HEK293 (cell line): ENCODE measurements at regions not wholly inside any gene's neighbourhood (a gene's known extent, or its start where the extent isn't known, plus 50 kb on each side); places are given as distances from the start of the nearest gene placed in this dataset.

ENCODE experiments used
- CTCF ChIA-PET: fragments of 350-600 bp; formaldehyde crosslinking; extraction: SDS; loops from one replicate; lab custom pipeline; 2021; ENCODE audit warnings: antibody characterized with exemption; lab: Yijun Ruan, JAX
- POLR2A ChIA-PET: fragments of 300-600 bp; formaldehyde crosslinking; extraction: SDS; loops from one replicate; lab custom pipeline; 2020; ENCODE audit warnings: antibody characterized with exemption, inconsistent platforms; lab: Yijun Ruan, JAX
- H3K27ac ChIP-seq: fragments of 200-500 bp; sonication (Bioruptor generic); 2 replicates; pipeline ENCODE4 v1.5.1; 2014; ENCODE audit warnings: low read depth, low read length, control low read depth, inconsistent platforms; ENCODE audit errors: extremely low read depth
- H3K36me3 ChIP-seq, 2 experiments: fragments of 200-500 bp in 1 of 2; sonication (Bioruptor generic) in 1 of 2; 1 replicate in 1 of 2; 2 replicates in 1 of 2; pipeline ENCODE4 v1.5.1; 2014 to 2017; ENCODE audit warnings: inconsistent platforms in 2 of 2, low read length in 2 of 2; ENCODE audit not compliant: control insufficient read depth in 2 of 2, insufficient read depth in 1 of 2
- H3K4me1 ChIP-seq: fragments of 200-500 bp; sonication (Bioruptor generic); 2 replicates; pipeline ENCODE4 v1.5.1; 2014; ENCODE audit warnings: mild to moderate bottlenecking, low read length, inconsistent platforms; ENCODE audit not compliant: control insufficient read depth, insufficient read depth
- H3K4me3 ChIP-seq: 2 replicates; pipeline ENCODE4 v1.5.1; 2011; ENCODE audit warnings: low read depth, mild to moderate bottlenecking, control low read depth, low read length, moderate library complexity
- H3K9me3 ChIP-seq: fragments of 200-500 bp; sonication (Bioruptor generic); 2 replicates; pipeline ENCODE4 v1.5.1; 2014; ENCODE audit warnings: low read depth, low read length, inconsistent platforms; ENCODE audit not compliant: control insufficient read depth, insufficient read depth
- BCL11B ChIP-seq: fragments of 450-650 bp; formaldehyde crosslinking; IDR thresholded peaks from 2 replicates; pipeline ENCODE4 v1.5.1; 2016; ENCODE audit warnings: low read depth, missing biosample characterization, missing genetic modification characterization
- OSR2 ChIP-seq: fragments of 450-650 bp; formaldehyde crosslinking; IDR thresholded peaks from 2 replicates; pipeline ENCODE4 v1.5.1; 2016; ENCODE audit warnings: missing biosample characterization, missing genetic modification characterization
- OVOL3 ChIP-seq: fragments of 450-650 bp; formaldehyde crosslinking; IDR thresholded peaks from 2 replicates; pipeline ENCODE4 v1.5.1; 2016; ENCODE audit warnings: missing biosample characterization, missing genetic modification characterization
- PRDM6 ChIP-seq: fragments of 450-650 bp; formaldehyde crosslinking; IDR thresholded peaks from 2 replicates; pipeline ENCODE4 v1.5.1; 2017; ENCODE audit warnings: missing biosample characterization, missing genetic modification characterization
- SP3 ChIP-seq: fragments of 450-650 bp; formaldehyde crosslinking; IDR thresholded peaks from 2 replicates; pipeline ENCODE4 v1.5.1; 2016; ENCODE audit warnings: missing biosample characterization, missing genetic modification characterization
- TCF7L2 ChIP-seq: IDR thresholded peaks from 2 replicates; pipeline ENCODE4 v1.6.1; 2011; ENCODE audit warnings: low read depth, mild to moderate bottlenecking, inconsistent platforms, low read length, moderate library complexity, borderline replicate concordance
- TRIM28 ChIP-seq: IDR thresholded peaks from 2 replicates; pipeline ENCODE4 v1.6.1; 2011; ENCODE audit warnings: low read length, control low read depth, borderline replicate concordance
- YY2 ChIP-seq: fragments of 450-650 bp; formaldehyde crosslinking; IDR thresholded peaks from 2 replicates; pipeline ENCODE4 v1.5.1; 2016; ENCODE audit warnings: missing biosample characterization, missing genetic modification characterization
- ZBTB8A ChIP-seq: fragments of 450-650 bp; formaldehyde crosslinking; IDR thresholded peaks from 2 replicates; pipeline ENCODE4 v1.5.1; 2016; ENCODE audit warnings: missing biosample characterization, missing genetic modification characterization
- ZIC2 ChIP-seq: fragments of 450-650 bp; formaldehyde crosslinking; IDR thresholded peaks from 2 replicates; pipeline ENCODE4 v1.5.1; 2016; ENCODE audit warnings: missing biosample characterization, missing genetic modification characterization
- ZNF133 ChIP-seq: fragments of 450-650 bp; formaldehyde crosslinking; IDR thresholded peaks from 2 replicates; pipeline ENCODE4 v1.5.1; 2016; ENCODE audit warnings: missing biosample characterization, missing genetic modification characterization
- ZNF138 ChIP-seq: fragments of 450-650 bp; formaldehyde crosslinking; IDR thresholded peaks from 2 replicates; pipeline ENCODE4 v1.5.1; 2016; ENCODE audit warnings: missing biosample characterization, missing genetic modification characterization, borderline replicate concordance
- ZNF148 ChIP-seq: fragments of 450-650 bp; formaldehyde crosslinking; IDR thresholded peaks from 2 replicates; pipeline ENCODE4 v1.5.0; 2017; ENCODE audit warnings: missing biosample characterization, missing genetic modification characterization, borderline replicate concordance
- ZNF19 ChIP-seq: fragments of 450-650 bp; formaldehyde crosslinking; IDR thresholded peaks from 2 replicates; pipeline ENCODE4; 2016; ENCODE audit warnings: missing biosample characterization, missing genetic modification characterization, low read depth
- ZNF274 ChIP-seq, 2 experiments: fragments of 200-500 bp in 1 of 2; fragments of 450-650 bp in 1 of 2; sonication (Bioruptor generic) in 1 of 2; formaldehyde crosslinking in 1 of 2; IDR thresholded peaks; 2 replicates each; pipeline versions ENCODE4 v1.5.1 to v1.6.1; 2014 to 2016; ENCODE audit warnings: borderline replicate concordance in 1 of 2, inconsistent platforms in 1 of 2, low read length in 1 of 2, missing biosample characterization in 1 of 2, missing genetic modification characterization in 1 of 2
- ZNF292 ChIP-seq: fragments of 450-650 bp; formaldehyde crosslinking; IDR thresholded peaks from 2 replicates; pipeline ENCODE4 v1.5.1; 2016; ENCODE audit warnings: low read depth, missing biosample characterization, missing genetic modification characterization, borderline replicate concordance
- ZNF354C ChIP-seq: fragments of 450-650 bp; formaldehyde crosslinking; IDR thresholded peaks from 2 replicates; pipeline ENCODE4 v1.5.1; 2016; ENCODE audit warnings: missing biosample characterization, missing genetic modification characterization, low read depth, borderline replicate concordance
- ZNF561 ChIP-seq: fragments of 450-650 bp; IDR thresholded peaks from 2 replicates; pipeline ENCODE4 v1.5.1; 2018; ENCODE audit warnings: missing biosample characterization, missing genetic modification characterization, borderline replicate concordance
- ZNF621 ChIP-seq: fragments of 450-650 bp; formaldehyde crosslinking; IDR thresholded peaks from 2 replicates; pipeline ENCODE4 v1.5.1; 2017; ENCODE audit warnings: missing biosample characterization, missing genetic modification characterization
- ZNF624 ChIP-seq: fragments of 450-650 bp; formaldehyde crosslinking; IDR thresholded peaks from 2 replicates; pipeline ENCODE4 v1.5.1; 2017; ENCODE audit warnings: missing biosample characterization, missing genetic modification characterization
- ZNF654 ChIP-seq: fragments of 450-650 bp; formaldehyde crosslinking; IDR thresholded peaks from 2 replicates; pipeline ENCODE4 v1.5.1; 2016; ENCODE audit warnings: low read depth, missing biosample characterization, missing genetic modification characterization
- ZNF658 ChIP-seq: fragments of 450-650 bp; formaldehyde crosslinking; IDR thresholded peaks from 2 replicates; pipeline ENCODE4; 2016; ENCODE audit warnings: missing biosample characterization, missing genetic modification characterization
- ZNF701 ChIP-seq: fragments of 450-650 bp; formaldehyde crosslinking; IDR thresholded peaks from 2 replicates; pipeline ENCODE4 v1.5.1; 2016; ENCODE audit warnings: missing biosample characterization, missing genetic modification characterization
- TF ChIP-seq, protein P1 (sequence below): fragments of 450-650 bp; formaldehyde crosslinking; IDR thresholded peaks from 2 replicates; pipeline ENCODE4 v1.5.1; 2016; ENCODE audit warnings: missing biosample characterization, missing genetic modification characterization

DNA sequence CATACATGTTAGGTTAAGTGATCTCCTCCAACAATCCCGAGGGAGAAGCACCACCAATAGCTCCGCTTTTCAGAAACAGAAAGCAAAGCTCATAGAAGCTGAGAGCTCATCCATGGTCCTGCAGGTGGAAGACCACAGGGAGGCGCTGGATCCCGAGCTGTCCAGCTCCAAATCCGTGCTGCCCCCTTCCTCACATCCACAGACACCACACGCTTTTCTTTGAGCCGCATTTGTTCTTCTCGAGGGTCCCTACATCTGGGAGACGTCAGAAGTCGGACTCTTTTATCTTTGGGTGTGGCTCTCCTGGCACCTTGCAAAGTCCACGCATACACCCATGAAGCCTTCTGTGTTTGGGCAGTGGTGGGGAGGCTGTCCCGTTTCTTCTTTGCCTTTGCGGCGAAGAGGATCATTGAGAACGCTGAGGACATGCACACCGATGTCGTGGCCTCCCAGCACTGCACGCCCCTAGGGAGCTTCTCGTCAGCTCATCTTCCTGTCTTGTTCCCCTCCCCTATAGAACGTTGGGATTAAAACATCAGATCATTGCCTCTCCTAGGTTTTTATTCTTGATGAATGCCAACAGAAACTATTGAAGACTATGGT, 184.8 kb downstream of the TEX29 start:
- no peaks in the 10 kb centered on the region for H3K4me1 ChIP-seq
- H3K4me3 ChIP-seq = no peak overlapping the region
- no peaks in the 10 kb centered on the region for H3K9me3 ChIP-seq
- no peak overlapping the region for H3K27ac ChIP-seq
- H3K36me3 ChIP-seq = no peaks in the 10 kb centered on the region
- TF ChIP-seq OVOL3 (tag by site-specific recombination) (no peak), TCF7L2 (no peak), ZNF19 (tag by site-specific recombination) (no peak), ZNF654 (tag by site-specific recombination) (peak; percentile 38), ZNF354C (no peak)
- TF ChIP-seq, protein P1, sequence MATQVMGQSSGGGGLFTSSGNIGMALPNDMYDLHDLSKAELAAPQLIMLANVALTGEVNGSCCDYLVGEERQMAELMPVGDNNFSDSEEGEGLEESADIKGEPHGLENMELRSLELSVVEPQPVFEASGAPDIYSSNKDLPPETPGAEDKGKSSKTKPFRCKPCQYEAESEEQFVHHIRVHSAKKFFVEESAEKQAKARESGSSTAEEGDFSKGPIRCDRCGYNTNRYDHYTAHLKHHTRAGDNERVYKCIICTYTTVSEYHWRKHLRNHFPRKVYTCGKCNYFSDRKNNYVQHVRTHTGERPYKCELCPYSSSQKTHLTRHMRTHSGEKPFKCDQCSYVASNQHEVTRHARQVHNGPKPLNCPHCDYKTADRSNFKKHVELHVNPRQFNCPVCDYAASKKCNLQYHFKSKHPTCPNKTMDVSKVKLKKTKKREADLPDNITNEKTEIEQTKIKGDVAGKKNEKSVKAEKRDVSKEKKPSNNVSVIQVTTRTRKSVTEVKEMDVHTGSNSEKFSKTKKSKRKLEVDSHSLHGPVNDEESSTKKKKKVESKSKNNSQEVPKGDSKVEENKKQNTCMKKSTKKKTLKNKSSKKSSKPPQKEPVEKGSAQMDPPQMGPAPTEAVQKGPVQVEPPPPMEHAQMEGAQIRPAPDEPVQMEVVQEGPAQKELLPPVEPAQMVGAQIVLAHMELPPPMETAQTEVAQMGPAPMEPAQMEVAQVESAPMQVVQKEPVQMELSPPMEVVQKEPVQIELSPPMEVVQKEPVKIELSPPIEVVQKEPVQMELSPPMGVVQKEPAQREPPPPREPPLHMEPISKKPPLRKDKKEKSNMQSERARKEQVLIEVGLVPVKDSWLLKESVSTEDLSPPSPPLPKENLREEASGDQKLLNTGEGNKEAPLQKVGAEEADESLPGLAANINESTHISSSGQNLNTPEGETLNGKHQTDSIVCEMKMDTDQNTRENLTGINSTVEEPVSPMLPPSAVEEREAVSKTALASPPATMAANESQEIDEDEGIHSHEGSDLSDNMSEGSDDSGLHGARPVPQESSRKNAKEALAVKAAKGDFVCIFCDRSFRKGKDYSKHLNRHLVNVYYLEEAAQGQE (tag by site-specific recombination) = no peak
- ChIA-PET POLR2A (interaction anchor here (0.7 kb wide), 1 partner anchor 987 kb away, joined by 6 read pairs; no protein-coding TSS in a partner anchor), CTCF (interaction anchor here (0.5 to 1.4 kb wide), 11 partner anchors 8 to 1228 kb away, joined by 3 to 8 read pairs (median 4); no protein-coding TSS in a partner anchor)

DNA sequence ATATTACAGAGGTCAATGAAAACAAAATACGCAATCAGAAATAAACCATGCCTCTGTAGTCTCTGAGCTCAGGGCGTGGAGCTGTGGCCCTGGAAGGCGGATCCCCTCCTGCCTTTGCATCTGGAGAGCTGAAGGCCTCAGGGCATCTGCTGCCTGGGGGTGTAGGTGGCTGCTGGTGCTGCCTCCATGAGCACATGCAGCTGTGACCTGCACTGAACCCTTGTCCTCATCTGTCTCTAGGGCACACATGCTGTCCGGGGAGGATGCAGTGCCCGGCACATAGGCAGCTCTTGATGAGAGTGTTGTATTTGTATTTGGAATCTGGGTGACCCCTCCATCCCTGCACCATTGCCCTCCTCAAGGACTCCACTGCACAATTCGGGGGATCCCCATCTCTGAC, 185.7 kb downstream of the TEX29 start:
- POLR2A ChIA-PET = no interaction called here
- TF ChIP-seq ZNF138 (tag by site-specific recombination) (no peak), OSR2 (no peak), ZNF274 (IDR thresholded peaks at IDR 0.05; ENCODE audit: low read length) (no peak), ZNF274 (tag by site-specific recombination; IDR thresholded peaks at IDR 0.05; ENCODE audit: borderline replicate concordance) (no peak), ZNF701 (no peak), ZBTB8A (no peak), ZNF148 (tag by site-specific recombination) (no peak), ZNF621 (tag by site-specific recombination) (no peak), BCL11B (tag by site-specific recombination) (no peak), ZNF292 (tag by site-specific recombination) (no peak), ZNF133 (tag by site-specific recombination) (no peak), ZIC2 (tag by site-specific recombination) (no peak), YY2 (tag by site-specific recombination) (no peak), ZNF561 (no peak), ZNF658 (tag by site-specific recombination) (no peak), ZNF624 (no peak), SP3 (tag by site-specific recombination) (no peak), PRDM6 (tag by site-specific recombination) (no peak), TRIM28 (no peak)

More for the DNA sequence above, 185.7 kb downstream of the TEX29 start:
- CTCF ChIA-PET = interaction anchor here (1.4 kb wide), 2 partner anchors 18 to 31 kb away, joined by 4 read pairs; no protein-coding TSS in a partner anchor
- Histone ChIP-seq H3K36me3 (no peaks in the 10 kb centered on the region), H3K9me3 (no peaks in the 10 kb centered on the region), H3K4me1 (no peaks in the 10 kb centered on the region), H3K4me3 (no peak overlapping the region), H3K27ac (no peak overlapping the region)
